NCI-H82 treated with DMSO at 0.1 percent for 48 hours (cell line): ENCODE measurements at regions not wholly inside any gene's neighbourhood (a gene's known extent, or its start where the extent isn't known, plus 50 kb on each side); places are given as distances from the start of the nearest gene placed in this dataset.

Source experiments
- DNase-seq: peaks from one replicate; lab custom pipeline; 2025; ENCODE audit not compliant: unreplicated experiment; lab: John Stamatoyannopoulos, UW

DNA sequence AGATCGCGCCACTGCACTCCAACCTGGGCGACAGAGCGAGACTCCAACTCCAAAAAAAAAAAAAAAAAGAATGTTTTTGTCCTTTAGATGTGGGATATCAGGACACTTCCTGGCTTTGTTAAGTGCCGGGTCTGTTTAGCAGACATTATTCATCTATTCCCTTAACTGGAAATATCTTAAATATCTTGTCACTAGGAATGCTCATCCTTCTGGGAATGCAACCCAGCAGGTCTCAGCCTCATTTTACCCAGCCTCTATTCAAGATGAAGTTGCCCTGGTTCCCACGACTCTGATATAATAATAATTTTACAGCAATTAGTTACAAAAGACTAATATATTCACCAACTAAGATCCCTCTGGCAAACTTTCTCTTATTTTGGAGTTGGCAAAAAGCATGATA, 260.9 kb upstream of the SLITRK3 start:
- no peak for DNase-seq

DNA sequence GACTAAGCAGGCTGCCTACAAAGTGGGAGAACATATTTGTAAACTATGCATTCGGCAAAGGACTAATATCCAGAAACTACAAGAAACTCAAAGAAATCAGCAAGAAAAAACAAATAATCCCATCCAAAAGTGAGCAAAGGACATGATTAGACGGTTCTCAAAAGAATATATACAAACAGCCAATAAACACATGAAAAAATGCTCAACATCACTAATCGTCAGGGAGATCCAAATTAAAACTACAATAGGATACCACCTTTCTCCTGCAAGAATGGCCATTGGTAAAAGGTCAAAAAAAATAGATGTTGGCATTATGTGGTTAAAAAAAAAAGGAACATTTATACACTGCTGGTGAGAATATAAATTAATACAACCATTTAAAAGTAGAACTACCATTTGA, 259.6 kb upstream of the SLITRK3 start:
- DNase-seq: no peak

DNA sequence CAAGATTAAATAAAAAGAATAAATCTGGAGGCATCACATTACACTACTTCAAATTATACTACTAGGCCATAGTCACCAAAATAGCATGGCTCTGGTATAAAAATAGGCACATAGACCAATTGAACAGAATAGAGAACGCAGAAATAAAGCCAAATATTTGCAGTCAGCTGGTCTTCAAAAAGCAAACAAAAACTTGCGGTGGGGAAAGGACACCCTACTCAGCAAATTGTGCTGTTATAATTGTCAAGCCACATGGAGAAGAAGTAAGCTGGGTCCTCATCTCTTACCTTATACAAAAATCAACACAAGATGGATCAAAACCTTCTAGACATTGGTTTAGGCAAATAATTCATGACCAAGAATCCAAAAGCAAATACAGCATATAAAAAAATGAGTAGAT, 259.2 kb upstream of the SLITRK3 start:
- no peak for DNase-seq

DNA sequence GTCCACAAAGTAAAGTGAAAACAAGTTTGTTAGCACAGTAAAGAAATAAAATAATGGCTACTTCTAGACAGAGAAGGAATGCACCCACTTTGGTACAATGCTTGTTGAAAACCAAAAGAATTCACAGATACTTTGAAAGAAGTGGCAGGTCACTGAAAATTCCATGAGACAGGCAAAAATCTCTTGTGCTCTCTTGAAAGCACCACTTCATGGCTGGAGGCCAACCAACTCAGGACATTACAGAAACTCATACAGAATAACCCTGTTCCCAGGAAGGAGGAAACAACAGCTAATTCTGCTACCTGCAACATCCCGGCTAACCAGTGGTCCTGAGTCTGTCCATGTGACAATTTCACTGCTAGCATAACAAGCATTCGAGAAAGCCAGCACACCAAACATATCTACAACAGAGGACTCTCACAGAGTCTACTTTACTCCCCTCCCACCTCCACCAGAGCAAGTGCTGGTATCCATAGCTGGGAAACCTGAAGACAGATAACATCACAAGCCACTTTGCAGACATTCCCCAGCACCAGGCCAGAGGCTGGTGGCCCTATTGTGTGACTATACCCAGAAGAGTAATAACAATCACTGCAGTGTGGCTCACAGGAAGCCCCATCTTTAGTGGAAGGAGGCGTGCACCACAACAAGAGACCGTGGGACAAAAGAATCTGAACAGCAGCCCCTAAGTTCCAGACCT, 255.3 kb upstream of the SLITRK3 start:
- no peak for DNase-seq

DNA sequence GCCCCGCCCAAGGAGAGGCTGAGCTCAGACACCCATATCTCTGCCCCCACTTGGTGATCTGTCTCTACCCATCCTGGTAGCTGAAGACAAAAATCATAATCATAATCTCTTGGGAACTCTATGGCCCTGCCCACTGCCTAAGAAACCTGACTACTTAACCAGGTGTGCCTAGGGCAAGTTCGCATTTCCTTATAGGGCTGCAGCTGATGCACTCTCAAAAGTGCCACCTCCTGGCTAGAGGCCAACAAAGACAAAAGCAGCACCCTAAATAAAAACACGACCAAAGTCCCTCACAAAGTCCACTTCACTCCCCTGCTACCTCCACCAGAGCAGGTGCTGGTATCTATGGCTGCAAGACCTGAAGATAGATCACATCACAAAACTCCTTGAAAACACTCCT, 250.4 kb upstream of the SLITRK3 start:
- no peak for DNase-seq

DNA sequence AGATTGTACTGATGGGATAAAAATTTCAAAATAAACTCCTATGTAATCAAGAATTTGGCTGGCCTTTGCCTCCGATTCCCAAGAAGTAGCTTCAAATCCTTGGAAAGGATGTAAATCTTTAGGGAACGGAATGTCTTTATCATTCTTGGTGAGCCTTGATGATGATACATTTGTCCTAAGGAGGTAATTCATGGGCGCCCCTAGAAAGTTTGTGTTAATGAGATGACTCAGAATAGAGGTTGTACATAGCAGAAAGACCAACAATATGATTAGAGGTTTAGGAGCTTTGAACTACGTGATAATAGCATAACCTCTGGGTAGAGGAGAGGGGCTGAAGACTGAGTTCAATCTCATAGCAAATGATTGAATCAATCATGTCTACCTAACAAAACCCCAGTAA, 248.6 kb upstream of the SLITRK3 start:
- no peak for DNase-seq

DNA sequence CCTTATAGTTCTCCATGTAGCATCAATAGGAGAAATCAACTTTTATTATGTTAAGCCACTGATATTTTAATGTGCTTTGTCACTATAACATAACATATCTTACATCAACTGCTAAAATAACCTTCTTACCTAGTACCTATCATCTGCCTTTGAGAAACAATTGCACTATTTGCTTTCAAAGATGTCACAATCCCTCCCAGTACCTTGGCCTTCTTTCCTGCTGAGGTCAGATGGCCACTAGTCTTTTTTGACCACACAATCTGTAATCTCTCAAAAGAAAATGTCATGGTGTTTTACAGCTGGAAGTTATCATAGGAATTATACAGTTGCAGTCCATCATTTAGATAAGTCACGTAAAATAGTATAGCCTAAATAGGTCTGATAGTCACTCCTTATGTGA, 247.5 kb upstream of the SLITRK3 start:
- DNase-seq: no peak

DNA sequence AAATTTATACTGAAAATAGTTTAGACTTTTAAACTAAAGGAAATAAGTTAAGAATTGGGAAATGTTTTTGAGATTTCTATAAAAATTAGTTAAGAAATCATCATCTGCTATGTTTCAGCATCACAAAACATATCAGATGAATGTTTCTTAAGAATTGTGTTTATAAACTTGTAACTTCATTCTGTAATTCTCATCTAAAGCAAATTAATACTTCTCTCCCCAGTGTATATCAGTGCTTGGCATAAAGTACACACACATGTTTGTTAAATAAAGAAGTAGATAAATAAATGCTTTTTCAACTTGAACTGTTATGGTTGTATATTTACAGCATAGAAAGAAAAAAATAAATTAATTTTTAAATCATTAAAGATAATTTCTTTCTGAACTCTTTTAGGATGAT, 245.9 kb upstream of the SLITRK3 start:
- DNase-seq: no peak

DNA sequence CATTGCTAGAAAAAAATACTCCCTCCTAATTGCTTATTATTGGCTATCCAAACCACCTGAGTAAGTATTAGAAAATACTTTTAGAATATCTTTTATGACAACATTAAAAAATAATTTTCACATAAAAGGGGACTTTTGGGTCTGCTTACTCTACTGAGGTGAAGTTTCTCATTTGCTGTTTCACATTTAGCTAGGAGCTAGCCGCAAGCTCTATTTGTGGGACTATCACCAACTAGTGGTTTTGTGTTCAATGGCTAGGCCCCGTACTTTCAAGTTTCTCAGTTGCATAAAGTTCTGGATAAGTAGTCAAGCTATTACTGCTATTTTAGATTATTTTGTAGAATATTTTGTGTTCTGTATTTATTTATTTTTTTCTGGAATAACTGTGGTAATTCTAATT, 244.2 kb upstream of the SLITRK3 start:
- DNase-seq: no peak

DNA sequence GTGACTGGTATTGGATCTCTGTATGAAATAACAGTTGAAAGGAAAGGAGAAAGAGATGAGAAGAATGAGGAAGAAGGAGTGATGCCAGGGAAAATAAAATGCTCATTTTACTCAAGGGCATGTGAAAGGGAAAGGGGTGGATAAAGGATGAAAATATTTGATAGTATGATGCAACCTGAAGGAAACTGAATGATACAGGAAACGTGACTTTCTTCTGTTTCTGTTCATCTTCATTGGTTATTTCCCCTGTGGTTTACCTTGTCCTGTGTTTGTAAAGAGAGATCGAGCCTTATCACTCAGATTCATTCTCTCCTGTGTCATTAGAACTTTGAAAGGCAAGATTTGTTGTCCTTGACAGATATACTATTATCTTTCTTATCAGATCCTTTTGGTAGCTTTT, 243.6 kb upstream of the SLITRK3 start:
- DNase-seq: no peak

DNA sequence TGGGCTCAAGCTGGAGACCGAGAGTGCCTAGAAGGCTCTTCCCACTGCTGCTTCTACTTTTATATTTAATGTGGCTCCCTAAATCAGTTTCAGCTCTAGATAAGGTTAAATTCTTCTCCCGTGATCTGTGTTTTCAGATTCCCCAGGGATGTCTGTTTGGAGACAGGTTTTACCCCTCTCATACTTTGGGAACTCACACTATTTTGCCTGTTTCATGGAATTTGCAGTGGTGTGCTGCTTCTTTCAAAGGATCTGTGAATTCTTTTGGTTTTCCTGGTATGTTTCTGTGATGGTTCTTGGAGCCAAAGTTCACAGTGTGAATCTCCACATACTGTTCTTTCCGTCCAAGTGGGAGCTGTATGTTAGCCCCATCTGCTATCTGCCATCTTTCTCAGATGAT, 238.3 kb upstream of the SLITRK3 start:
- no peak for DNase-seq

DNA sequence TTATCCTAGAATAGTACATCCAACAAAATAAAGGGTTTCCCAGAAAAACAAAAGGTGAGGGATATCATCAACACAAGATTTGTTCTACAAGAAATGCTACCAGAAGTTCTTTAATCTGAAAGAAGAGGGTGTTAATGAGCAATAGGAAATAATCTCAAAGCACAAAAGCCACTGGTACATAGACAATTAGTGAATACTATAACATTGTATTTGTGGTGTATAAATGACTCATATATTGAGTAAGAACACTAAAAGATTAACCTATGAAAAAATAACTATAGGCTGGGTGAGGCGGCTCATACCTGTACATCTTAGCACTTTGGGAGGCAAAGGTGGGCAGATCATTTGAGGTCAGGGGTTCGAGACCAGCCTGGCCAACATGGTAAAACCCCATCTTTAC, 210.2 kb upstream of the SLITRK3 start:
- no peak for DNase-seq

DNA sequence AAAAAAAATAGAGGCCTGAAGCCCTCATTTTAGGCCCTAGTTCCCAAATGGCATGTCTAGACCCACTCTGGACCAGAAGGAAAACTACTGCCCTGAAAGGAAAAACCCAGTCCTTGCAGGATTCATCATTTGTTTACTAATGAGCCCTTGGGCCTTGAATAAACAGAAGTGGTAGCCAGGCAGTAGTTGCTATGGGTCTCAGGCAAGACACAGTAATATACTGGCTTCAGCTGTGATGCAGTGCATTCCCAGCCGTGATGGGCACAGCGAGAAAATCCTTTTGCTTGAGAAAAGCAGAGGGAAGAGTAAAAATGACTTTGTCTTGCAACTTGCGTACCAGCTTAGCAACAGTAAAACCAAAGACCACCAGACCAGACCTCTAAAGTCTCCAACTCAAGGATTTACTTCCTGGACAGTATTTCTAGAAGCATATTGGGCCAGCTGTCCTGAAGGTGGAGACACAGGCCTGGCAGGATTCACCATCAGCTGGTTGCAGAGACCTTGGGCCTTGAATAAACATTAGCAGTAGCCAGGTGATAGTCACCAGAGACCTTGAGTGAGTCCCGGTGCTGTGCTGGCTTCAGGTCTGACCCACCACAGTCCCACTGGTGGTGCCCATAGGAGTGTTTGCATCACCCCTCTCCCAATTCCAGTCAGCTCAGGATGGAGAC, 208.3 kb upstream of the SLITRK3 start:
- DNase-seq: no peak

DNA sequence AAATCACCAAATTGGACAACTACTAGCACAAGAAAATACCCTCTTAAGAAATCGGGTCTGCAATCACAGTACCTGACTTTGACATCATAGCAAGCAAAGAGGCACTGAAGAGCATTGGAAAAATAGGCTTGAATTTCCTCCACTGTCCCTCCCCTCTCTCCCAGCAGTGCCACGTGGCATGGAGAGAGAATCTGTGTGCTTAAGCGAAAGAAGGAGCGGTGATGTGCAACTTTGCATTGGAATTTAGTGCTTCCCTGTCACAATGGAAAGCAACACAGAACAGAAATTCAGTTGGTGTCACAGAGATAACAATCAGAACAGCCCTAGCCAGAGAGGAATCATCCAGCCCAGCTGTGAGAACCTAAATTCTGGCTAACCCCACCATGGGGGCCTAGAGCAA, 207.5 kb upstream of the SLITRK3 start:
- DNase-seq: no peak

DNA sequence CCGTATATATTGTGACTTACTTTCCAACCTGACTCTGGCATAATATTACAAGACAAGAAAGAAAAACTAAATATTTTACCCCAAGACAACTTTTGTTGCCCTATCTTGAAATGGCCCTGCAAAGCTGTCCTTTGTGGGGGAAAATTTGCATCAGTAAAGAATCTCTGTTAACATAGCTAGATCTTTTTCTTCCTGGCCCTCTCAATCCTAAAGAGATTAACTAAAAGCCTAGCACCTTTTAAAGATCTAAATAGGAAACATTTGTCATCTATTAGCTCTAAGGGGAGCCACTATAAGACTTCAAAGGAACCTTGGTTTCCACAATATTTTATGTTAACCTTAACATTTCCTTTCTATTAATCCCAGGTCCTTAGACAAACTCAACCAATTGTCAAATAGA, 199.0 kb upstream of the SLITRK3 start:
- DNase-seq: no peak

DNA sequence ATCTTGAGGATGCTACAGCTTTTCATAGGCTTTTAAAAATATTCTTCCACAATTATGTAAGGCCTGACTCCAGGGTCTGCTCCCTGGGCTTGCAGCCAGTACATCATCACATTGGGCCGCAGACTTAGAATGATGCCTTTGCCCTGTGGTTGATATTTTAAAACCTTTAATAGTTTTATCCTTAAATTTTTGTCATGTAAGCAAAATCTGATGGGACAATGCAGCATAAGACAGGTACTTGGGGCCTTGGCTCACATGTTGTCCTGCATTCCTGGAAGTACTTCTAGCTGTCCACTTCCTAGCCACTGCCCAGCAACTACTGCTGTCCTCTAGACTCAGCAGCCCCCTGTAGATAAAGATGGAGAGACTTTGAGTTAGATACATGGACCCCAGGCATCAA, 197.3 kb upstream of the SLITRK3 start:
- no peak for DNase-seq

DNA sequence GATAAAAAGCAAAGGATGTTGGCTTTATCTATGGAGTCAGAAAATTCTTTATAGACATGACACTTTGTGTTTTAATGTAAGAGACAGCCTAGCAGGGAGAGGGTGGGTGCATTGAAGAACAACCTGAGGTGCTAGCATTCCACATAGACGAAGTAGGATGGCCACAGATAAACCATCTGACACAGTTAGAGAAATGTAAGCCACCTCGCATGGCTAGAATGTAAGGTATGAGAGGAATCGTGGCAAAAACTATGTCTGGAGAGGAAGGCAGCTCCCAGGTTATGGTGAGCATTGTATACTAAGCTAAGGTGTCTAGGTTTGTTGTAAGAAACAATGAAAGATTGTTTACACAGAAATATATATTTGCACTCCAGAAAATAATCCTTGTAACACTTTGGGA, 194.0 kb upstream of the SLITRK3 start:
- DNase-seq: no peak

DNA sequence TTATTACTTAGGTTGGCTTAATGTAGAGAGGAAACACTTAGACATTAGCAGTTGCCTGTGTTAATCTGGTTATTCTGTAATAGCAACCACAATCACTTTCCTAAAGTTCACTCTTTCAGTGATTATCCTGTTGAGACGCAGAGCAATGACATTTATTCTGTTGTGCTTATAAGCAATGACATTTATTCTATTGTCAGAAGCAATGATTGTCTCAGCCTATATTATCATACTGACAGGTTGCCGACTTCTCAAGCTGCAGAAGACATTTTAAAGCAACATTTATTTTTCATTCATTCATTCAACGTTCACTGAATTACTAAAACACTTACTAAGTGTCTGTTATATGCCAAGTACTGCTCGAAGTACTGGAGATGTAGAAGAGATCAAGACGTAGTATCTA, 193.5 kb upstream of the SLITRK3 start:
- DNase-seq: no peak

DNA sequence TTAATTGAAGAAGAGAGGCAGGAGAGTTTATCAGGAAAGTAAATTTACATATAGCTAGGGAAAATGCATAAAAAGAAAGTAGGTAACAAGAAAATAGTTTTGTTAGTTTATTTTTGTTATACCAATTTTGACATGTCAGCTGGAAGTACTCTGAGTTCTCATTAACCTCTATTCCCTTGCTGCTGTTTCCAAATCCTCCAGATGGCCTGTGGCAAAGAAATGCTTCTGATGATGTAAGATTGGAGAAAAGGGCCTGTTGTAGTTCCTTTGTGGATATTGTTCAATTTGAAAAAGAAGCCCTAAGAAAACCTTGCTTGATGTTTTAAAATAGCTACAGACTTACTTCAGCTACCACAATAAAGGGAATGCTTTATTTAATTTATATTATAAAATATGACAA, 192.9 kb upstream of the SLITRK3 start:
- no peak for DNase-seq

DNA sequence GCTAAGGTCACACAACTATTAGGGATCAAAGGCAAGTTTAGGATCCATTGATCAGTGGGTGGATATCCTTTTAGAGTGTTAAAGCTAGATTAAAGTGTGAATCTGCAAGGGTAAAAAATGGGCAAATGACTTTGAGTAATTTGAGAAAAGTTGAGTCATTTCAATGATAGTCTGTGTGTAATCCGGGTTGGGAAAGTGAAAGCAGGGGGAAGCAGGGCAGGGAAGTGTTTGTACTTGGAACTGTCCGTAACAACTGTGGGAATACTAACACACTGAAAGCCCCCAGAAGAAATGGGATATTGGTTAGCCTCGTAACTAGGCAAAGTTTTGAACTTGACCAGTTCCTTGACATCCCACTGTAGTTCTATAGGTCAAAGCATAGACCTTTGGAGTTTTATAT, 187.2 kb upstream of the SLITRK3 start:
- DNase-seq: no peak

DNA sequence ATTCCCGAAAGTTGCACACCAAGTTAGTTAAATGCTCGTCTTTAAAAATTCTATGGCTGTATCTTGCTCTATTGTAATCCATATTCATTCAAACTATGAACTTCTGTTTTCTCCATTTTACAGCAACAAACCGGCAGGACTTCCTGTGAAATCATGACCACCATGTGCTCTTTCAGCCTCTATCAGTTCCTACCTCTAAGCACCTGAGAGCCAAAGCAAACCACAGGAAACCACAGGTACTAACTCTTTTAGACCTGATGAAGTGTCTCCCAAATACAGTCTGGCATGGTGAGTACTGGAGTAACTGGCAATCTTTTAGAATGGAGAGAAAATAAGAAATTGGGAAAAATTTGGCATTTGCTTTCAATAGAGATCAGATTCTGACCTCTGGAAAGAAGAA, 186.5 kb upstream of the SLITRK3 start:
- no peak for DNase-seq

DNA sequence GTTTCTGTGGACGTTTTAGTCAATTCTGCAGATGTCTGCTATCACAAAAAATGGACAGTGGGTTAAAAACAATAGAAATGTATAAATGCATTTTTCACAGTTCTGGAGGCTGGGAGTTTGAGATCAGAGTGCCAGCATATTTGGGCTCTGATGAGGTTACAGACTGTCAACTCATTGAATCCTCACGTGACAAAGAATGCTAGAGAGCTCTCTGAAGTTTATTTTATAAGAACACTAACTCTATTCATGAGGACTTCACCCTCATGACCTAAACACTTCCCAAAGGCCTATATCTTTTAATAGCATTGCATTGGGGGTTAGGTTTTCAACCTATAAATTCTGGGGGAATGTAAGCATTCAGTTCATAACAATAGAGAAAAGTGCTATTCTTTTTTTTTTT, 182.6 kb upstream of the SLITRK3 start:
- no peak for DNase-seq

DNA sequence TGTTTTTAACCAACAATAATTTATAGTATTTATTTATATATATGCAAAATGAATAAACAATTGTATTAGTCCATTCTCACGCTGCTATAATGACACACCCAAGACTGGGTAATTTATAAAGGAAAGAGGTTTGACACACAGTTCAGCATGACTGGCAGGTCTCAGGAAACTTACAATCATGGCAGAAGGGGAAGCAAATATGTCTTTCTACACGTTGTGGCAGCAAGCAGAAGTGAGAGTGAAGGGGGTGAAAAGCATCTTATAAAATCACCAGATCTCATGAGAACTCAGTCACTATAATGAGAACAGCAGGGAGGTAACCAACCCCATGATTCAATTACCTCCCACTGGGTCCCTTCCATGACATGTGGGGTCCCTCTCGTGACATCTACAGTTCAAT, 162.8 kb upstream of the SLITRK3 start:
- DNase-seq: no peak
